Sigmoid colon (tissue), 6 donors: ENCODE measurements at regions not wholly inside any gene's neighbourhood (a gene's known extent, or its start where the extent isn't known, plus 50 kb on each side); places are given as distances from the start of the nearest gene placed in this dataset.
A peak's percentile ranks its signal among the peaks of the same experiment; 100 is the strongest.

Experiments
- DNase-seq: peaks from one replicate; pipeline ENCODE4 v3.0.0-alpha.2; 2019
- H3K27ac ChIP-seq, 4 donors: fragments of 200-600 bp; sonication (generic); one replicate each; pipeline ENCODE4 v1.5.1; 2016 to 2019; ENCODE audit warnings: mild to moderate bottlenecking in 1 of 4
- H3K27me3 ChIP-seq, 3 donors: fragments of 200-600 bp; sonication (generic); one replicate each; pipeline ENCODE4 v1.5.1; 2019; ENCODE audit warnings: mild to moderate bottlenecking in 1 of 3
- H3K36me3 ChIP-seq, 4 donors: fragments of 200-600 bp; sonication (generic); one replicate each; pipeline ENCODE4 v1.5.1; 2016 to 2019
- H3K4me1 ChIP-seq, 4 donors: fragments of 200-600 bp; sonication (generic); one replicate each; pipeline ENCODE4 v1.5.1; 2017 to 2019
- H3K4me3 ChIP-seq, 4 donors: fragments of 200-600 bp; sonication (generic); one replicate each; pipeline ENCODE4 v1.5.1; 2017 to 2019; ENCODE audit warnings: mild to moderate bottlenecking in 2 of 4, moderate library complexity in 1 of 4
- H3K9me3 ChIP-seq, 4 donors: fragments of 200-600 bp in 3 of 4; sonication (generic) in 3 of 4; one replicate each; pipeline versions ENCODE4 v1.5.1 to v1.6.1; 2013 to 2019
- EP300 ChIP-seq, 4 donors: sonication (generic); formaldehyde crosslinking; IDR thresholded peaks; one replicate each; pipeline ENCODE4 v1.6.1; 2017; ENCODE audit warnings: antibody characterized with exemption in 4 of 4
- POLR2A ChIP-seq, 2 donors: fragments of 450-650 bp; IDR thresholded peaks; one replicate each; pipeline ENCODE4 v1.6.1; 2016; ENCODE audit warnings: antibody characterized with exemption in 2 of 2, mild to moderate bottlenecking in 2 of 2, moderate library complexity in 2 of 2
- POLR2AphosphoS5 ChIP-seq, 4 donors: sonication (generic); formaldehyde crosslinking; IDR thresholded peaks; one replicate each; pipeline ENCODE4 v1.6.1; 2017; ENCODE audit warnings: antibody characterized with exemption in 4 of 4
- WGBS, 2 donors: extraction: QIAGEN DNeasy Blood & Tissue Kit; methylation state at CpG; one replicate each; pipeline ENCODE4 v1.1.7; 2013; 5-methylcytosine and 5-hydroxymethylcytosine counted together
- intact Hi-C: fragments of 100-400 bp; cut with DNase I; formaldehyde crosslinking; loops from one replicate; pipeline ENCODE4 v1.15.1; 2023
- TF ChIP-seq, protein P1 (sequence below), 4 experiments: fragments of 450-650 bp in 3 of 4; fragments of 200-600 bp in 1 of 4; IDR thresholded peaks; one replicate each; pipeline ENCODE4 v1.5.1; 2016 to 2019; ENCODE audit warnings: antibody characterized with exemption in 4 of 4, mild to moderate bottlenecking in 3 of 4, moderate library complexity in 2 of 4
- donor health status: healthy with polysubstance abuse.
- donor health status: healthy.

DNA sequence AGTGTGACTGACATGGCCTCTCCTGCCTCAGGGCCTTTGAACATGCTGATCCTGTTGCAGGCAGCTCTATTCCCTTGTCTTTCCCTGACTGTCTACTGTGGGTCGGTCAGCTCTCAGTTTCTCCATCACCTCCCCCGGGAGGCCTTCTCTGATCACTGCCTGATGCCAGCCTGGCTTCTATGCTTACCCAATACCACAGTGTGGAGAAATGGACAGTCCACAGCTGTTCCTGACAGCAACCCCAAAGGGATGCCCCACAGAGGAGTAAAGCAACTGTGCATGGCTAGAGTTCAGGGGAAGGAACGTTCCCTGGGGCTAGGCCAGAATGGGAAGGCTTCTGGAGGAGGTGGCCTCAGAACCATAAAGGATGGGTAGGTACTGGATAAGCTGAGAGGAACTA lies 354.3 kb downstream of the MIAT start:
- Histone ChIP-seq H3K27me3 (no peaks in the 10 kb centered on the region), H3K4me1 (no peaks in the 10 kb centered on the region), H3K9me3 (no peaks in the 10 kb centered on the region), H3K4me3 (no peak overlapping the region), H3K36me3 (no peaks in the 10 kb centered on the region), H3K27ac (no peak overlapping the region)
- no peak for DNase-seq
- intact Hi-C loops: no loop called here
- TF ChIP-seq POLR2A (IDR thresholded peaks at IDR 0.05) (no peak), EP300 (IDR thresholded peaks at IDR 0.05) (no peak)
- TF ChIP-seq, protein P1, sequence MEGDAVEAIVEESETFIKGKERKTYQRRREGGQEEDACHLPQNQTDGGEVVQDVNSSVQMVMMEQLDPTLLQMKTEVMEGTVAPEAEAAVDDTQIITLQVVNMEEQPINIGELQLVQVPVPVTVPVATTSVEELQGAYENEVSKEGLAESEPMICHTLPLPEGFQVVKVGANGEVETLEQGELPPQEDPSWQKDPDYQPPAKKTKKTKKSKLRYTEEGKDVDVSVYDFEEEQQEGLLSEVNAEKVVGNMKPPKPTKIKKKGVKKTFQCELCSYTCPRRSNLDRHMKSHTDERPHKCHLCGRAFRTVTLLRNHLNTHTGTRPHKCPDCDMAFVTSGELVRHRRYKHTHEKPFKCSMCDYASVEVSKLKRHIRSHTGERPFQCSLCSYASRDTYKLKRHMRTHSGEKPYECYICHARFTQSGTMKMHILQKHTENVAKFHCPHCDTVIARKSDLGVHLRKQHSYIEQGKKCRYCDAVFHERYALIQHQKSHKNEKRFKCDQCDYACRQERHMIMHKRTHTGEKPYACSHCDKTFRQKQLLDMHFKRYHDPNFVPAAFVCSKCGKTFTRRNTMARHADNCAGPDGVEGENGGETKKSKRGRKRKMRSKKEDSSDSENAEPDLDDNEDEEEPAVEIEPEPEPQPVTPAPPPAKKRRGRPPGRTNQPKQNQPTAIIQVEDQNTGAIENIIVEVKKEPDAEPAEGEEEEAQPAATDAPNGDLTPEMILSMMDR (IDR thresholded peaks at IDR 0.05): no peak
- 74% methylated on average over 3 of the region's 3 CpGs for WGBS, 2 donors

DNA sequence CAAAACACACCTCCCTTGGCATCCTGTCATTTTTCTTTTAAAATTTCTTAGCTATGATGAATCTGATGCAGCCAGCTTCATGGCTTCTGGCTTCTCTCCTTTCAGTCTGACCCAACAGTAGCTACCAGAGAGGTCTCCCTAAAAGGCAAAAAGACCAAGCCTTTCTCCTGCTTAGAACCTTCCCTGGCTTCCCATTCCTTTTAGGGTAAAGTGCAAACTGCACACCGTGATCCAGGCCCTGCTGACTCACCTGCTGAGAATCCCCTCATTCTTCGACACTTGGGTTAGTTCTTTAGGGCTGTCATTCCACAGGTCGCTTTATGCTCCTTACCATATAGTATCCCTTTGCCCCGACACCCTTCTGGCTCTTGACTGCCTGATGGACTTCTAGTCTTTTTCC lies 362.4 kb downstream of the MIAT start:
- Histone ChIP-seq H3K27me3 (no peaks in the 10 kb centered on the region), H3K4me3 (no peak overlapping the region), H3K4me1 (peaks cover 0 to 5% (median 2%) of the 10 kb centered on the region in 4 donors), H3K36me3 (no peaks in the 10 kb centered on the region), H3K9me3 (no peaks in the 10 kb centered on the region), H3K27ac (peak overlapping the region in 3 of 4 donors; percentile 38 to 62 (median 55))
- TF ChIP-seq EP300 (IDR thresholded peaks at IDR 0.05) (peak in 1 of 4 donors; percentile 51), POLR2AphosphoS5 (IDR thresholded peaks at IDR 0.05) (peak in 2 of 4 donors; percentile 20 to 29), POLR2A (IDR thresholded peaks at IDR 0.05) (no peak)
- TF ChIP-seq, protein P1 (IDR thresholded peaks at IDR 0.05): no peak
- DNase-seq: no peak
- intact Hi-C loops: no loop called here
- WGBS, 2 donors: 43 to 61% methylated on average over 4 of the region's 4 CpGs

DNA sequence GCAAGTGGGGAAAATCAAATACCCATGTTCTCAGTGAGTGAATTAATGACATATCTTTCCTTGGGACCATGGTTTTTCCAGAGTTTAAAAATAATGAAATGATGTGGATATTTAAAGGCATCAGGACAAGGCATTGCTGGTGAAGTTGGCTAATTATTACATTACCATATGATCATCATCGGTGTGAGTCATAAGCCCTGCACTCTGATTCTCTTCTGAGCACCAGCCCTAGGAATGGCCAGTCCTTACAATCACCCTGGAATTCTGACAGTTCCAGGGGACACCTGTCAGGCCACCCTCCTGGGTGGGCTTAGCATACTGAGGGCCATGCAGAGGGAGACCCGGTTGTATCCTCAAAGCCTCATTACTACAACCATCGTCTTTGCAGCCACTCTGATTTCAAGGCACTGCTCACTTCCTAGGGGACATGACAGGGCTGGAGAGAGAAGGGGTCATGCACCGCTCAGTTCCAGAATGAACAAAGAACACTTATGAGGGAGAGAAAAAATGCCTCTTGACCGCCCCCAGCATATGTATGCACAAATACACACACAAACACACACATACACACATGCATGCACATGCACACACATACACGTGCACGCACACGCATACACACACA lies 365.0 kb downstream of the MIAT start:
- Histone ChIP-seq H3K36me3 (no peaks in the 10 kb centered on the region), H3K27me3 (no peaks in the 10 kb centered on the region), H3K4me3 (no peak overlapping the region), H3K27ac (no peak overlapping the region), H3K9me3 (no peaks in the 10 kb centered on the region), H3K4me1 (peaks cover 0 to 5% (median 2%) of the 10 kb centered on the region in 4 donors)
- TF ChIP-seq POLR2AphosphoS5 (IDR thresholded peaks at IDR 0.05) (no peak), EP300 (IDR thresholded peaks at IDR 0.05) (no peak), POLR2A (IDR thresholded peaks at IDR 0.05) (no peak)
- TF ChIP-seq, protein P1 (IDR thresholded peaks at IDR 0.05): no peak
- intact Hi-C loops: no loop called here
- WGBS, 2 donors: 79 to 81% methylated on average over 8 of the region's 8 CpGs
- no peak for DNase-seq

DNA sequence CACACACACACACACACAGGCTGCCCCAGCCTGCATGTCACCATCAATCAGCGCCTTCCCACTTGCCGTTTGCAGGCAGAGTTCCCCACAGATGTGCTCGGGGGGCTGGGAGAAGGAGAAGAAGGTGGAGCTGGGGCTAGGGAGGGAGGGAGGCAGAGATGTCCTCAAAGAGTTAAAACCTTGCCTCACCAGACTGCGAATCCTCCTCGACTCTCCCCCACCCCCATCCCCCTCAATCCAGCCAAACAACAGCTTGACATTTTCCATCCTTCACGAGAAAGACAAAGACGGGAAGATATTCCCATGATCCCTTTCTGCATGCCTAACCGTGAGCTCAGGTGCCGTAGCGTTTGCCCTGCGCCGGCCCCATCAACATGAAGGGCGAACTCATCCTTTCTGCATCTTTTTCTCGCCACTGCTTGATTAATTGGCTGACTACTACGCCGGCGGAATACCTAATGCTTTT lies 365.5 kb downstream of the MIAT start:
- no peak for DNase-seq
- Histone ChIP-seq H3K4me1 (peaks cover 0 to 5% (median 2%) of the 10 kb centered on the region in 4 donors), H3K4me3 (no peak overlapping the region), H3K36me3 (no peaks in the 10 kb centered on the region), H3K27ac (no peak overlapping the region), H3K9me3 (no peaks in the 10 kb centered on the region), H3K27me3 (no peaks in the 10 kb centered on the region)
- TF ChIP-seq, protein P1 (IDR thresholded peaks at IDR 0.05): no peak
- TF ChIP-seq EP300 (IDR thresholded peaks at IDR 0.05) (no peak), POLR2A (IDR thresholded peaks at IDR 0.05) (no peak), POLR2AphosphoS5 (IDR thresholded peaks at IDR 0.05) (no peak)
- 42 to 51% methylated on average over 17 of the region's 17 CpGs for WGBS, 2 donors
- intact Hi-C loops: no loop called here

DNA sequence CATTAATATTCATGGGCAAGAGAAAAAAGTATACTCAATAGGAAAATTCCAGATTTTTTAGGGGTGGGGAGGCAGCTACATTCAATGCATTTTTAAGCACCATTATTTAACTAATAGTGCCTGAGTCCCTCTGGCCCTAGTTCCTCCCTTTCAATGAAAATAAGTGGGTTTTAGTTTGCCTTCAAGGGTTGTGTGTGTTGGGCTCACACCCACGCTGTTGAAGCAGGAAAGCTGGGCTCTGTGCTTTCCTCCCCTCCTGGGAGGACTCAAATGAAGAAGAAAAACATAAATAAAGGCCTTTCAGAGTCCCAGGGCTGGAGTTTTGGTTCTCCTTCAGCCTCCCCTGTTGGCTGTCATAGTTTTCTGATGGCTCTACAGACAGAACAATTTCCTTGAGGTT lies 366.2 kb downstream of the MIAT start:
- no peak for DNase-seq
- Histone ChIP-seq H3K4me1 (peaks cover 0 to 5% (median 2%) of the 10 kb centered on the region in 4 donors), H3K27me3 (no peaks in the 10 kb centered on the region), H3K4me3 (no peak overlapping the region), H3K36me3 (no peaks in the 10 kb centered on the region), H3K9me3 (no peaks in the 10 kb centered on the region), H3K27ac (no peak overlapping the region)
- 7 to 20% methylated on average over 1 of the region's 1 CpG for WGBS, 2 donors
- TF ChIP-seq, protein P1 (IDR thresholded peaks at IDR 0.05): no peak
- no peak for TF ChIP-seq POLR2AphosphoS5 (IDR thresholded peaks at IDR 0.05)
- no peak for TF ChIP-seq EP300 (IDR thresholded peaks at IDR 0.05)
- TF ChIP-seq POLR2A (IDR thresholded peaks at IDR 0.05): no peak
- intact Hi-C loops: no loop called here
